Activated CD4-positive, alpha-beta memory T cell treated with anti-CD3 and anti-CD28 coated beads, Interleukin-2, amount 10 ng/mL, durations not matched to agents 7 days and 5 days (primary cell): ENCODE measurements at regions not wholly inside any gene's neighbourhood (a gene's known extent, or its start where the extent isn't known, plus 50 kb on each side); places are given as distances from the start of the nearest gene placed in this dataset.
"Not testable (repeated sequence)": the region's sequence is repeated elsewhere in the genome, so short reads cannot be mapped to it uniquely, and the experiment has no call there.

ENCODE experiments used
- CTCF ChIA-PET: fragments of 350-600 bp; sonication (Branson Sonifier 250); formaldehyde crosslinking; loops from one replicate; lab custom pipeline; 2021; ENCODE audit warnings: antibody characterized with exemption, inconsistent platforms; lab: Charles Lee
- POLR2A ChIA-PET: fragments of 350-600 bp; sonication (Branson Sonifier 250); formaldehyde crosslinking; loops from one replicate; lab custom pipeline; 2021; ENCODE audit warnings: antibody characterized with exemption; lab: Charles Lee
- DNase-seq: peaks from one replicate; pipeline ENCODE4 v3.0.0-alpha.2; 2020
- H3K27ac Mint-ChIP-seq: one replicate; pipeline ENCODE4 v1.8.0; 2021; ENCODE audit warnings: mild to moderate bottlenecking, mixed read lengths
- H3K27me3 Mint-ChIP-seq: one replicate; pipeline ENCODE4 v1.8.0; 2021; ENCODE audit warnings: mixed read lengths
- H3K36me3 Mint-ChIP-seq: one replicate; pipeline ENCODE4 v1.8.0; 2021; ENCODE audit warnings: low read depth, mixed read lengths
- H3K4me1 Mint-ChIP-seq: one replicate; pipeline ENCODE4 v1.8.0; 2021; ENCODE audit warnings: mixed read lengths
- H3K4me3 Mint-ChIP-seq: one replicate; pipeline ENCODE4 v1.8.0; 2021; ENCODE audit warnings: mild to moderate bottlenecking, mixed read lengths
- H3K9me3 Mint-ChIP-seq: one replicate; pipeline ENCODE4 v1.8.0; 2021; ENCODE audit warnings: mixed read lengths

DNA sequence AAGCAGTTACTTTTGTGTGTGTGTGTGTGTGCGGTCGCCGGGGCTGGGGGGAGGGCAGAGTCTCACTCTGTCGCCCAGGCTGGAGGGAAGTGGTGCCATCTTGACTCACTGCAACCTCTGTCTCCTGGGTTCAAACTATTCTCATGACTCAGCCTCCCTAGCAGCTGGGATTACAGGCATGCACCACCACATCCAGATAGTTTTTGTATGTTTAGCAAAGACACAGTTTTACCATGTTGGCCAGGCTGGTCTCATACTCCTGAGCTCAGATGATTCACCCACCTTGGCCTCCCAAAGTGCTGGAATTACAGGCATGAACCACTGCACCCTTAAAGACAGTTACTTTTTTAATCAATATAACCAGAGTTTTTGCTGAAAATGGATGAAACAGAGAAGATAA is 207.0 kb downstream of the PTPRC start:
- CTCF ChIA-PET: no interaction called here
- Mint-ChIP-seq H3K27ac (no peak overlapping the region), H3K4me3 (no peak overlapping the region), H3K27me3 (no peaks in the 10 kb centered on the region), H3K36me3 (peaks cover 47% of the 10 kb centered on the region), H3K4me1 (no peaks in the 10 kb centered on the region), H3K9me3 (no peaks in the 10 kb centered on the region)
- DNase-seq: no peak
- POLR2A ChIA-PET: no interaction called here

DNA sequence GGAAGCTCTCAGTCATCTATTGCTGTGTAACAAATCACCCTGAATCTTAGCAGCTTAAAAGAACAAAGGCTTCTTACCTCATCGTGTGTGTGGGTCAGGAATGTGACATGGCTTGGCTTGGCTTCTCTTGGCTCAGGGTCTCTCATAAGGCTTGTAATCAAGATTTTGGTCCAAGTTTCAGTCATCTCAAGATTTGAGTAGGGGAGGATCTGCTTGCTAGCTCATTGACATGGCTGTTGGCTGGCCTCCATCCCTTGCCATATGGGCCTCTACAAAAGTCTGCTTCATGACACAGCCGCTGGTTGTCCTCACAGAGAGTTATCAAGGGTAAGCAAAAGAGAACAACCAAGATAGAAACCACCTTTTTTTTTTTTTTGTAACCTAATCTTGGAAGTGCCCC is 207.7 kb downstream of the PTPRC start:
- Mint-ChIP-seq H3K27me3 (no peaks in the 10 kb centered on the region), H3K4me3 (no peak overlapping the region), H3K36me3 (peaks cover 51% of the 10 kb centered on the region), H3K27ac (no peak overlapping the region), H3K9me3 (no peaks in the 10 kb centered on the region), H3K4me1 (no peaks in the 10 kb centered on the region)
- CTCF ChIA-PET: interaction anchor here (0.7 kb wide), 1 partner anchor 327 kb away, joined by 3 read pairs; no protein-coding TSS in a partner anchor
- POLR2A ChIA-PET: interaction anchor here (1.0 kb wide), 1 partner anchor 266 kb away, joined by 4 read pairs; no protein-coding TSS in a partner anchor
- DNase-seq: no peak

DNA sequence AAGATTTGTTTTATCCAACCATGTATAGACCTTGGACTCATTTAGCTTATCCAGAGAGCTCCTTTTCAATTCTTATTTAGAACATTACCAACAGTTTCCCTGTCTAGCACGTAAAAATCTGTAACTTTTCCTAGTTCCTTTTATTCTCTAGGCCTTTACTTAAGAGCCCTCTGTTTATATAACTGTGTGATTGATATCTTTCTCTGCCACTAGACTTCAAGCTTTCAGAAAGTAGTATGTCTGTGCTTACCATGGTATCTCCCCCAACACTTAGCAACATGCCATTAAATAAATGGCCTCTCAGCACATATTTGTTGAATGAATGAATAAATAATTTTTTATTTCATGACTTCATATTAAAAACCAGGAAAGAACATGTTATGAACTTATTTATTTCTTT is 209.4 kb downstream of the PTPRC start:
- H3K36me3 Mint-ChIP-seq: peaks cover 57% of the 10 kb centered on the region
- ChIA-PET CTCF (no interaction called here), POLR2A (no interaction called here)
- no peaks in the 10 kb centered on the region for H3K27me3 Mint-ChIP-seq
- no peak overlapping the region for H3K4me3 Mint-ChIP-seq
- no peaks in the 10 kb centered on the region for H3K9me3 Mint-ChIP-seq
- H3K4me1 Mint-ChIP-seq: no peaks in the 10 kb centered on the region
- DNase-seq: no peak
- no peak overlapping the region for H3K27ac Mint-ChIP-seq

DNA sequence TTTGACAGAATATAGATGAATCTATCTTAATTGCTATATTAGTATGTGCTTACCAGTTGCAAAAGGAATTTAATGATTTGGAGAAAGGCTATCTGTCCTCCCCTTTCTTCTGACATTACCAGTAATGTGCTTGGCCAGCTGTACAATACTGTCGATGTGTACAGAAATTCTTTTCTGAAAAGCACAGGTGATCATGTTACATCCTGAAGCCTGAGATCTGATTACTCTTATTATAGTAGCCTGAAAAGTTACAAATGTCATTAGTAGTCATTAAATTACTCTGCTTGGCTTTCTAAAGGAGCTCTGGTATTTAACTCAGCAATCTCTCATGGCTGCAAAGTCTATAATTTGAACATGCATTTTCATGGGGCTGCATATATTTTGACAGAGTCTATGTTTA is 209.8 kb downstream of the PTPRC start:
- Mint-ChIP-seq H3K4me1 (no peaks in the 10 kb centered on the region), H3K9me3 (no peaks in the 10 kb centered on the region), H3K27ac (no peak overlapping the region), H3K36me3 (peaks cover 59% of the 10 kb centered on the region), H3K27me3 (no peaks in the 10 kb centered on the region), H3K4me3 (no peak overlapping the region)
- ChIA-PET POLR2A (no interaction called here), CTCF (no interaction called here)
- no peak for DNase-seq

DNA sequence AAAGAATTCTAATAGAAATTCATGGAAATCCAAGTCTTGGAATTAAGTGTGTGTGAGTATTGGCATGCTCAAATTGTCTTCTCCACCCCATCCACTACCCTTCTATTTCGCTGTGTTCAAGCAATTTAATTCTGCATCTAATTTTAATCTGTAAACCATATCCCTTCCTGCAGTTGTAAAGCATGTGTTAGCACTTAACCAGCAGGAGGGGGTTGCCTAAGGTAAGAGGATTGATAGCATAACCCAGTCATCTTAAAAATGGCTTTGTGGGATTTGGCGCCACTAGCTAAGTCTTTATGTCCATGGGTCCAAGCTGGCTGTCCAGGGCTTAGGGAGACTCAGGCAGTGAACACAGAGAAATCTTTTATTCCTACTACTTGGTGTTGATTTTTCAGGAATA is 210.3 kb downstream of the PTPRC start:
- no peaks in the 10 kb centered on the region for H3K4me1 Mint-ChIP-seq
- H3K9me3 Mint-ChIP-seq: no peaks in the 10 kb centered on the region
- ChIA-PET CTCF (no interaction called here), POLR2A (no interaction called here)
- no peak overlapping the region for H3K4me3 Mint-ChIP-seq
- no peak for DNase-seq
- peaks cover 64% of the 10 kb centered on the region for H3K36me3 Mint-ChIP-seq
- H3K27me3 Mint-ChIP-seq: no peaks in the 10 kb centered on the region
- H3K27ac Mint-ChIP-seq: no peak overlapping the region

DNA sequence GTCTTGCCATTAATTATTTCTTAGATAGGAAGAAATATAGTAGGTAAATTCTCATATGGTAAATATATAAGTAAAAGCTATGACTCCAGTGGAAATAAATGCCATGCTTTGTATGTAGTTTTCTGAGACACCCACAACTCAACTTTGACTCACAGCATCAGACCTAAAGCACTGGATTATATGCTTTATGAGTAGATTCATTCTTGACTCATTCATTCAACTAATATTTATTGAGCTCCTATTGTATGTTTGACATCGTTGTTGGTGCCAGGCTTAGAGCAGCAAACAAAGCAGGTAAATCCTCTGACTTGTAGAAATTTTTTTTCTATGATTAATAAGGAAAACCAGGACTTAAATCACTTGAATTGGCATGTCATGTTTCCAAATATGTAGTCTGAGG is 211.4 kb downstream of the PTPRC start:
- CTCF ChIA-PET: no interaction called here
- no peaks in the 10 kb centered on the region for H3K9me3 Mint-ChIP-seq
- H3K4me3 Mint-ChIP-seq: no peak overlapping the region
- no peaks in the 10 kb centered on the region for H3K4me1 Mint-ChIP-seq
- H3K27ac Mint-ChIP-seq: no peak overlapping the region
- peaks cover 67% of the 10 kb centered on the region for H3K36me3 Mint-ChIP-seq
- DNase-seq: no peak
- H3K27me3 Mint-ChIP-seq: no peaks in the 10 kb centered on the region
- POLR2A ChIA-PET: no interaction called here

DNA sequence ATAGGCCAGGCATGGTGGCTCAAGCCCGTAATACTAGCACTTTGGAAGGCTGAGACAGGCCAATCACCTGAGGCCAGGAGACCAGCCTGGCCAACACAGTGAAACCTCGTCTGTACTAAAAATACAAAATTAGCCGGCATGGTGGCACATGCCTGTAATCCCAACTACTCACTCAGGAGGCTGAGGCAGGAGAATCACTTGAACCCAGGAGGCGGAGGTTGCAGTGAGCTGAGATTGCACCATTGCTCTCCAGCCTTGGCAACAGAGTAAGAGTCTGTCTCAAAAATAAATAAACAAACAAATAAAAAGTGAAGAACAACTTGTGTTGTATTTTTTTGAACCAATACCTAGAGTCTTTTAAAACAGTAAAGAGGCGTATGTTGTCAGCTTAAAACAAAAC is 212.1 kb downstream of the PTPRC start:
- H3K27me3 Mint-ChIP-seq, H3K27ac Mint-ChIP-seq, POLR2A ChIA-PET, CTCF ChIA-PET, H3K4me3 Mint-ChIP-seq, H3K9me3 Mint-ChIP-seq, DNase-seq, H3K4me1 Mint-ChIP-seq: not testable (repeated sequence)
- peaks cover 59% of the 10 kb centered on the region for H3K36me3 Mint-ChIP-seq

DNA sequence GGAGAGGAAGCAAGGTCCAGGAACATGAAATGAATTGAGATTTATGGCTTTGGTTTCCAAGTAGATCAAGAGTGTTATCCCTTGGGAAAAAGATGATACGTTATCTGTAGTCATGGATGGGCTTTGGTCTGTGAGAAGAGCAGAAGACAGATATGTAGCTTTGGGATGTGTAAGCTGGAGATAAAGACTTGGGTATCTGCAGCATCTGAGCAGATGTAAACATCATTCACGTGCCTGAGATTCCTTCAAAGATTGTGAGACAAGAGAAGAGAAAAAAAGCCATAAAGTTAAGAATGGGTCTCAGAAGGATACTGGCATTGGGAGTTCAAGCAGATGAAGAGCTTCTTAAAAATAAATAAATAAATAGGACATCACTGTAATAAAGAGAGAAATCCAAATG is 217.8 kb downstream of the PTPRC start:
- no peak for DNase-seq
- Mint-ChIP-seq H3K4me3 (no peak overlapping the region), H3K36me3 (peaks cover 43% of the 10 kb centered on the region), H3K27me3 (no peaks in the 10 kb centered on the region), H3K27ac (no peak overlapping the region), H3K9me3 (no peaks in the 10 kb centered on the region), H3K4me1 (no peaks in the 10 kb centered on the region)
- CTCF ChIA-PET: no interaction called here
- POLR2A ChIA-PET: no interaction called here

DNA sequence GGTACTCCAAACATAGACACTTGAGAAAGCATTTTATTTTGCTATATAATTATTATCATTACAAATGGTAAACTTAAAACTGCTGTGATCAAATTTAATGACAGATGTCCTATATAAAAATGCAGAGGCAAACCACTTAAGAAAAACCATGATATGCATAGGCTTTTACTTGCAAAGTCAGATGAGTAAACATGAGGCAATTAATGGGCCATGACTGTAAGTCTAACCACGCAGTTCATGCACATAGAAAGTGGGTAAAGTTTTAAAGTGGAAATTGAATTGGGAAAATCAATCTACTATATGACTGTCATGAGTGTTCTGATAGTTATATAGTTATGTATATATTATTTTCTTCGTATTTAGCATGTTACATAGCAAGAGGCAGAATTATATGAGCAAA is 219.2 kb downstream of the PTPRC start:
- Mint-ChIP-seq H3K9me3 (no peaks in the 10 kb centered on the region), H3K27me3 (no peaks in the 10 kb centered on the region), H3K4me1 (no peaks in the 10 kb centered on the region), H3K36me3 (peaks cover 39% of the 10 kb centered on the region), H3K27ac (no peak overlapping the region), H3K4me3 (no peak overlapping the region)
- CTCF ChIA-PET: no interaction called here
- POLR2A ChIA-PET: no interaction called here
- no peak for DNase-seq

DNA sequence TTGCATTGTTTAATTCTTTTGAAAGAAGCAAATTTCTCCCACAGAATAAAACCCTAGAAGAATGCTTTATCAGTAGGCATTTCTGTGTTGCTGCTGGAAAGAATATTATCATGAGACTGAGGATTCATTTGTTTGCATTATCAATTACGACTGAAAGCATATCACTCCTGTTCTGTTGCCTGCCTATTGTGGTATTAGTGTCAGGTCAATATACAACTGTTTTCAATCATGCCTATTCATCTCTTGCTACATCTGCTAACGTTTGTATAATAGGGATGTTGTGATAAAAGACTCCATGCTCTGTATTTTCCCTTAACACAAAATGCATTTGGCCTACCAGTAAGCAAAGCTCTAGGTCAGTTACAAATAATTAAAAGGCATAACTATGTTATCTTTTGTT is 221.5 kb downstream of the PTPRC start:
- Mint-ChIP-seq H3K27ac (no peak overlapping the region), H3K36me3 (peaks cover 24% of the 10 kb centered on the region), H3K9me3 (no peaks in the 10 kb centered on the region), H3K4me3 (no peak overlapping the region), H3K4me1 (no peaks in the 10 kb centered on the region), H3K27me3 (no peaks in the 10 kb centered on the region)
- CTCF ChIA-PET: no interaction called here
- no peak for DNase-seq
- POLR2A ChIA-PET: no interaction called here

DNA sequence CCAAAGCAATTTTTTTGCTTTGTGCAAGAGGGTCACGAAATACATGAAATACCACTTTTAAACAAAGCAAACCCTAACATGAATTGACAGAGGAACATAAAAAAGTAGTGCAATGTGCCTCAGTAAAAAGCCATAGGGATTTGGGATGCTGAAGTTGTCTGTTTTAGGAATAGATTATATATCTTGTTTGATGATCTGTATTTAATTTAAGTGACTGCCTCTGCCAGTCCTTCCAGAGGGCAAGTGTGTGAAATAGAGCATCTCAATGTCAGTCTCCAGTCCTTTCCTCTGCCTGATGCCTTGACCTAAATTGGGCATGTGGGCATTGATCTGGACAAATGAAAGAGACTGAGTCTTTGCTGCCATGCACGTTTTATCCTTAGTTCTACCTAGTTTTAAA is 222.8 kb downstream of the PTPRC start:
- no peak overlapping the region for H3K27ac Mint-ChIP-seq
- H3K4me1 Mint-ChIP-seq: no peaks in the 10 kb centered on the region
- no peaks in the 10 kb centered on the region for H3K9me3 Mint-ChIP-seq
- CTCF ChIA-PET: no interaction called here
- H3K27me3 Mint-ChIP-seq: no peaks in the 10 kb centered on the region
- H3K4me3 Mint-ChIP-seq: no peak overlapping the region
- no peak for DNase-seq
- H3K36me3 Mint-ChIP-seq: peaks cover 20% of the 10 kb centered on the region
- POLR2A ChIA-PET: no interaction called here

DNA sequence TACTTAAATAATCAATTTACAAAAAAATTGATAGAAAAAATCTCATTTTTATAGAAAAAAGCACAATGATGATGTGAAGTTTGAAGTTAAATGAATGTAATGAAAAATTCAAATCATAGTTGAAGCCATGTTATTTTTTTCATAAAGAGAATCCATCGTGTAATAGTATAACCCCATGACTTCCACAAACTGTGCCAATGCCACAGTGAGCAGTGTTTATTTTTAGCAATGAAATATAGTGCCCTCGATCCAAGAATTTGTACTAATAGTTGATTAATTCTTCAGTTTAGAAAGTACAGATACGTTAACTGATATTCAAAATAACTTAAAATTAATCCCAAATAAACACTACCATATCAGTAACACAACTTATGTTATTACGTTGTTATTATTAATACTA is 225.9 kb downstream of the PTPRC start:
- H3K4me1 Mint-ChIP-seq: no peaks in the 10 kb centered on the region
- no peaks in the 10 kb centered on the region for H3K9me3 Mint-ChIP-seq
- DNase-seq: no peak
- H3K36me3 Mint-ChIP-seq: peaks cover 2% of the 10 kb centered on the region
- ChIA-PET POLR2A (interaction anchor here (0.8 to 1.6 kb wide), 2 partner anchors 15 to 73 kb away, joined by 3 to 4 read pairs; no protein-coding TSS in a partner anchor), CTCF (interaction anchor here (0.9 kb wide), 1 partner anchor 33 kb away, joined by 3 read pairs; no protein-coding TSS in a partner anchor)
- no peak overlapping the region for H3K27ac Mint-ChIP-seq
- no peaks in the 10 kb centered on the region for H3K27me3 Mint-ChIP-seq
- H3K4me3 Mint-ChIP-seq: no peak overlapping the region

DNA sequence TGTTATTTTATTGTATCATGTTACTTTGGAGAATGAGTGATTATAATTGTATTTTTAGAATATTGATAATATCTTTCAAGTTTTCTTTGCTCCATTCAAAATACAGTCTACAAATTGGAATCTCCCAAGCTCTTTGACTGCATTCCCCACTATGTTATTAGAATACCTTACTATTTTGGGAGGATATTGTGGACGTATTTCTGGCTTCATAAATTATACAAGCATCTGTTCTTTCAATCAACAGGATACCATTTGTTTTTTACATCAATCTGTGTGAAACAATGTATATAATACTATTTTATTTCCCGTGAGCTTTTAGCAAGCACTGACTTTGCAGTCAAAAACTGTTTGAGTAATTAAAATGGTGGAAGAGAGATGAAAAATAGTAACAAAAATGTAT is 226.5 kb downstream of the PTPRC start:
- Mint-ChIP-seq H3K9me3 (no peaks in the 10 kb centered on the region), H3K27me3 (no peaks in the 10 kb centered on the region), H3K4me3 (no peak overlapping the region), H3K4me1 (no peaks in the 10 kb centered on the region), H3K36me3 (peaks cover 5% of the 10 kb centered on the region), H3K27ac (no peak overlapping the region)
- POLR2A ChIA-PET: interaction anchor here (1.6 kb wide), 1 partner anchor 72 kb away, joined by 4 read pairs; no protein-coding TSS in a partner anchor
- CTCF ChIA-PET: no interaction called here
- DNase-seq: no peak

DNA sequence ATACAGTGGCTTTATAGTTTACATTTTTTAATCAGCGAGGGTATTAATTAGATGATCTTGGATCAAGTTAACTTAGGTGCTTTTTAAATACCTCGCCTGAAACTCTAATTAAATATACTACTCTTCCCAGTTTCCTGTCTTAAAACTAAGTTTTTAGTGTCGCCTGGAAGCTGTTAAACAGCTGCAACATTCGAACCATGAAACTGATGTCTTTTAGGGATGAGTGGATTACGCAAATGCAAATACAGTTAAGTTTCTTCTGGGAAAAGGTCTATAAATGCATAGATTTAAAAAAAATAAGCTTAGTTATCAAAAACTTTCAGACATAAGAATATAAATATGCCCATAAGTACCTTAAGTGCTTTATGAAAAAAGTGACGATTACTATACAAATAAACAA is 228.3 kb downstream of the PTPRC start:
- no peak overlapping the region for H3K27ac Mint-ChIP-seq
- ChIA-PET CTCF (interaction anchor here (0.7 kb wide), 1 partner anchor 246 kb away, joined by 3 read pairs; no protein-coding TSS in a partner anchor), POLR2A (no interaction called here)
- no peaks in the 10 kb centered on the region for H3K27me3 Mint-ChIP-seq
- H3K4me3 Mint-ChIP-seq: no peak overlapping the region
- no peak for DNase-seq
- no peaks in the 10 kb centered on the region for H3K4me1 Mint-ChIP-seq
- H3K9me3 Mint-ChIP-seq: no peaks in the 10 kb centered on the region
- H3K36me3 Mint-ChIP-seq: peaks cover 12% of the 10 kb centered on the region
